GM19023 (cell line): ENCODE measurements at regions not wholly inside any gene's neighbourhood (a gene's known extent, or its start where the extent isn't known, plus 50 kb on each side); places are given as distances from the start of the nearest gene placed in this dataset.
"Not testable (repeated sequence)": the region's sequence is repeated elsewhere in the genome, so short reads cannot be mapped to it uniquely, and the experiment has no call there.

ENCODE experiments used
- ATAC-seq: cut with Tn5 transposase; IDR thresholded peaks from one replicate; pipeline ENCODE4 v1.9.1; 2021; ENCODE audit warnings: mild to moderate bottlenecking, moderate library complexity; ENCODE audit not compliant: unreplicated experiment

DNA sequence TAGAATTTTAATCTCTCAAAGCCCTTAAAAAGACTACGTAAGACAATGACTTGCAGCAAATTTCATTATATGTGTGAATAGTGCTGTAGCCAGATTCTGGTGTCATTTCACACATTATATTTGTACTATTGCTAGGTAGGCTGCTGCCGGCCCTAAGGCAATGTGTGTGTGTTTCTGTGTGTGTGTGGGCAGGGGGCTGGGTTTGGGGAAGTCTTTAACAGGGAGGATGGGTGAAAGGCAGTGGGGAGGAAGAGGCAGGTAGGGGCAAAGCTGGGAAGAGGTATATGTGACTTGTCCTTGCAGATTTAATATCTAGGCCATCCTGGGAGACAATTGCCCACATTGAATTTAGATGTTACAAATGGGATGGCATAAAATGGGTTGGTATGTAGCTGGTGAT lies 130.8 kb downstream of the MACIR start:
- ATAC-seq = no peak

DNA sequence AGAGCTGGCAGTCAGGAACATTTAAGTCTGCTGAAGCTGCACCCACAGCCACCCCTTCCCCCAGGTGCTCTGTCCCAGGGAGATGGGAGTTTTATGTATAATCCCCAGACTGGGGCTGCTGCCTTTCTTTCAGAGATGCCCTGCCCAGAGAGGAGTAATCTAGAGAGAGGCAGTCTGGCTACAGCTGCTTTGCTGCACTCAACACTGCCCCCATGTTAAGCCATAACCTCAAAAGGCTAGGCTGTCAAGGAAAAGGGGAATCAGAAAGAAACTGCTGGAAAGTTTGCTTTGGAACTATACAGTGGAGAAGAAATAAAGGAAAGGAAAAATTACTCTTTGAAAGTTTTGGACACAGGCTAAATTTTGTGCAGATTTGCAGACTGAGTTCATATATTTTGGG lies 127.2 kb downstream of the MACIR start:
- no peak for ATAC-seq

DNA sequence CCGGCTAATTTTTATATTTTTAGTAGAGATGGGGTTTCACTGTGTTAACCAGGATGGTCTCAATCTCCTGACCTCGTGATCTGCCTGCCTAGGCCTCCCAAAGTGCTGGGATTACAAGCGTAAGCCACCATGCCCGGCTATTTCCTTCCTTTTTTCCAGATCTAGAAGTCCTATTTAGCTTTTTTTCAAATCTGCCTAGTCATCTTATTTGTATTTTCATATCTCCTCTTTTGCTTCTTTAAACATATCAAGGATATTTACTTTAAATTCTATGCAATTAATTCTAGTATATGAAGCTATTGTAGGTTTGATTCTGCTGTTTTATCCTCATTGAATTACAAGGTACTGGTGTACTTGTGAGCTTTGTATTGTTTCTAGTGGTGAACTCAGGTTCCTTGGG lies 119.1 kb downstream of the MACIR start:
- ATAC-seq = not testable (repeated sequence)

DNA sequence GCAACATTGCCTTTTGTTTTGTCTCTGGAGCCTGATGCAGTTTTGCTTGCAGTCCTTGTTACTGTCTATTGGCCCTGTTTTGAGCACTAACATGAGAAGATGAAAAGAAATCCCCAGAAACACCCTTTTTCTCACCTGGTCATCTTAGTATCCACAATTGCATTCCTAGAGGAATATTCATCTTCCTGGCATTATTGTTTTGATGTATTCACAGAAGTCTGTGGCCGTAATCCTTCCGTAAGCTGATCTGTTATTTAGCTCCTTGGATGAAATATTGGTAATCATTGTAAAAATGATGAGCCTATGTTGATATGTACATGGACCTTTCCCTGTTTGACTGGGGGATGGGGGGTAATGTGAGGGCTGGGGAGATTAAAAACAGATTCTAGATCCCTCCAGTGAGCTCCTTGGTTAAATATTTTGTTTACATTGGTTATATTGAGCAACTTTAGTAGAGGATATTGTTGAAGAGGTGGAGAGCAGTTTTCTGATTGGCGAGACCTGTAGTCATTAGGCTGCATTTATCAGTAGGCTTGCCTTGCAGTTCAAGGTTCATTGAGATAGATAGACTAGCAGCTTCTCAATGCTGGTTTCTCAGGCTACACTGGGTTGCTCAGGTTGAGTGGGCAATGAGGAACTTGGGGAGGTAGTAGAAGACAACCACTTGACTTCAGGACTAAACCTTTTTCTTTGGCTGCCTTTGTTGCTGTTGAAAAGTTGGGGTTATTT lies 117.5 kb downstream of the MACIR start:
- no peak for ATAC-seq

DNA sequence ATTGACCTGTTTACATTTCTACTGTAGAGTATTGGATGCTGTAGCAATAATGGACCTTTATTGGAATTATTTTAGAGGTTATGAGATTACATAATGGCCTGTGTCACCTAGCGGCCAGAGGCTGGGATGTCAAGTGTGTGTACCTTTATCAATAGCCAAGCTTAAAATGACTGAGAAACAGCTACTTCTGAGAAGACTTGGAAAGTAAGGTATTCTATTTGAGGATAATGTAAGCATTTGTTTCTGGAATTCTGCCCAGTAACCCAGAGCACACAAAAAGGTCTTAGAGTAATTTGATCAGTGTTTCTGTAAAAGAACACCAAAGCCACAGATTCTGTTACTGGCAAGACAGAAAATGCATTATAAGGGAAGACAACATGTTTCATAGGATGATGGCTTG lies 116.8 kb downstream of the MACIR start:
- ATAC-seq = no peak

DNA sequence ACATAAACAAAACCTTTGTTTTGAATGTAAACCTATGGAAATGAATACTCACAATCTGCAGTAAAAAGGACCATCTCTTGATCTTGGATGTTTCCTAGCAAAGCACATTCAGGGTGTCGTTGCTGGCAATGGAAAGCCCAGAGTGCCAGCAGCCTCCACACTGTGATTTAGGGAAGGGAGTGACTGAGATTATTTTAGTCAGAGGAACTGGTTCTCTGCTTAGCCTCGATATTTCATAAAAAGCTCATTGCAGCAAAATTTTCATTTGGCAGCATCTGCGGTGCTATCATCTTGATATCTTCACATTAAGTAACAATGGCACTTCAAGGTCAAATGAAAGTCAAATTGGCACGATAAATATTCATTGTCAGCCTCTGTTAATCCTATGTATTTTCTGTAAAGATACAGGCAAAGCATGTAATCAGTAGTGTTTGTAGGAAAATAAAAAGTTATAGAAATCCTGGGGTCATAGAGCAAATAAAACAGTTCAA lies 116.0 kb downstream of the MACIR start:
- no peak for ATAC-seq

DNA sequence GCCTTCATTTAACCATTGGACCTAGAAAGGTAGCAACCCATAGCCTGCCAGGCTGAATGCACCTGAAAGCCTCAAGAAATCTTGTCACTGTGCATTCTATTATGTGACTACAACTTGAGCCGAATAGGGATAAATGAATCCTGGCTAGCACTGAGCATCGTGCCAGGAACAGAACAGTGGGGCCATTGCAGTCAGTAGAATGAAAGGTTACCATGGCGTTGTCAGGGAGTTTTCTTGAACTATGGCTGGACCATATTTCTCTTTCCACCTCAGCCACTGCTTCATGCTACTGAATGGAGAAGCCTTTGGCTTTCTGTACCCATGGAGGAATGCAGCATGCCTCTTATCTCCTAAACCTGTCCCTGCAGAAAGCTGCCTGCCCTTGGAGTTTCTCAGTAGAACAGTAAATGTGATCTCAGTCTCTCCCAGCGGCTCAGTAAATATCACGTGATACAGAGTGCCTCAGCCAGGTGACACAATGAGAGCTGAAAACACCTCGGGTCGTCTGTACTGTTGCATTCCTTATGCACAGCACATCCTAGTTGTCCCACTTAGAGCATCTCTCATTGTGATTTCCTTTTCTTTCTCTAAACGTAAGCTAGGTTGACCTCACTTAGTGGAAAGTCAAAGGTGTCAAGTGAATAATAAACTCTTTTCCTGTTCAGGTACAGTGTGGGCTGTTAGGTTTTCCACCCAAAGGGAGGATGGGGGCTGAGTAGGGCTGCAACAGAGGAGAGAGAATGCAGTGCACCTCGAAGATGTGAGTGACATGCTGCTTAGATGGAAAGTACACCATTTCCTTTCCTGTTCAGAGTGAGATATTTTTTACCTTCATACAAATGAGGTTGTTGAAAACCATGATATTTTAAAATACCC lies 115.3 kb downstream of the MACIR start:
- no peak for ATAC-seq

DNA sequence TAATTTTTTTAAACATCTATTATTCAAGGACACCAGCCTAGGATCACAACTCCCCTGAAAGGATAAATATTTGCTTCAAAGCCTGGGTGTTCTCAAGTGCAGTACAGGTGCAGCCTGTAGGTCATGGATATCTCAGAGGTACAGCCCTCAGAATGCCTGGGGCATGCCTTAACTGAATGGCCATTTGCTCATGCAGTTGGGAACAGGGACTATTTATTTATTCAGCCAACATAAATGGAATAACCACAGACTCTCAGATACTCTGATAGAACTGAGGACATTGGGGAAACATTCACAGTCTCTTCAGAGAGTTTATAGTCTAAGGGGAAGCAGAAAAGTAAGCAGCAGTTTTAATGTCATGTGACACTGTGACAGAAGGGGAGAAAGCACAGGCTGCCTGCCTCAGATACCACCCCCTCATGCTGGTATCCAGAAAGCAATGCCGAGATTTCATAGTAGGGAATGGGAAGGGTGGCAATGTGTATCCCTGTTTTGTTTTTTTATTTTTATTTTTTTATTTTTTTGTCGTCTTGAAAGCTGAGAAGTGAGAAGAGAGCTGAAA lies 112.6 kb downstream of the MACIR start:
- ATAC-seq = no peak

DNA sequence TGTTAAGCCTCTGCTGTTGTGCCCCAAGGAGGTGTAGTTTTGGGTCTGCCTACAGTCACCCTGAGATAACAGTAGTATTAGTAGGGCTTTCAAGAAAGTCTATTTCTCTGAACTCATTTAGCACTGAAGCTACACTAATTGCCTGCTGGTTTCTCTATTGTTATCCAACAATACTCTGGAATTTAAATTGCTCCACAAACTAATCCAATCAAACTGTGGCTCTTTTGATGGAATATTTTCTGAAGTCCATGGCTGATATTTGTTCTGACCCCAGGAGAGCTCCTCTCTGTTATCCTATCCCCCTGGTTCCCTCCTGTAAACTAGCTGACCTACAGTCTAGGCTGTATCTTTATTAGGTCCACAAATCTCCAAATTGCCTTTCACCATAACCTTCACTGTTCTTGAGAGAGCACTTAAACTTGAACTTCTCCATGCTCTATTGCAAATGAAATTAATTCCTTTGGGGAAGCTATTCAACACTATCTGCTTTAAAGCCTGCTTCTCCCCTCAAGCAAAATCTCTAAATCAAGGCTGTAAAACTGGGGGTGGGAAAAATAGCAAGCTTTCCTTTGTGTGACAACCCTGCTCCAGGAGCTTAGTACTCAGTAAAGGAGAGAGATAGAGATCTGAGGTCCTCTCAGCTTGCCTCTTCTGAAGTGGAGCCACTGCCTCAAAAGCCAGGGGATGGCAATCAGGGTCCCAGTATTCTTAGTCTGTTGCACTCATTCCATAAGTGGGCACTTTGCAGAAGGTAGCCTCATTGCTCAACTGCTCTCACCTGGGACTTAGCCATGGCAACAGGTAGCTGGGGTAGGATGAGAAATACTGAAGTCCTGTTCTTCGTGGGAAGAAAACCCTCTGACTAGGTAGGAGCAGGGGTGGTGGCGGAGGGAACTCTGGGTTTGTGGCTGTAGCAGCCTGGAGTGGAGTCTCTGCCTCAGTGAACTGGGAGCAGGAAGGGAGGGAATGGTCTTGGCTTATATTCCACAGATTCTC lies 110.9 kb downstream of the MACIR start:
- no peak for ATAC-seq

DNA sequence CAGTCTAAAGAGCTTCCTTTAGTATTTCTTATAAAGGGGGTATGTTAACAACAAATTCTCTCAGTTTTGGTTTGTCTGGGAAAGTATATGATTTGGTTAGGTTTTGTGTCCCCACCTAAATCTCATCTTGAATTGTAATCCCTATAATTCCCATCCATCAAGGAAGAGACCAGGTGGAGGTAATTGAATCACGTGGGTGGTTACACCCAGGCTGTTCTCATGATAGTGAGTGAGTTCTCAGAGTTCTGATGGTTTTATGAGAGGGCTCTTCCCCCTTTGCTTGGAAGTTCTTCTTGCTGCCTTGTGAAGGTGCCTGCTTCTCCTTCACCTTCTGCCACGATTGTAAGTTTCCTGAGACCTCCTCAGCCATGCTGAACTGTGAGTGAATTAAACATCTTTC lies 109.1 kb downstream of the MACIR start:
- no peak for ATAC-seq

DNA sequence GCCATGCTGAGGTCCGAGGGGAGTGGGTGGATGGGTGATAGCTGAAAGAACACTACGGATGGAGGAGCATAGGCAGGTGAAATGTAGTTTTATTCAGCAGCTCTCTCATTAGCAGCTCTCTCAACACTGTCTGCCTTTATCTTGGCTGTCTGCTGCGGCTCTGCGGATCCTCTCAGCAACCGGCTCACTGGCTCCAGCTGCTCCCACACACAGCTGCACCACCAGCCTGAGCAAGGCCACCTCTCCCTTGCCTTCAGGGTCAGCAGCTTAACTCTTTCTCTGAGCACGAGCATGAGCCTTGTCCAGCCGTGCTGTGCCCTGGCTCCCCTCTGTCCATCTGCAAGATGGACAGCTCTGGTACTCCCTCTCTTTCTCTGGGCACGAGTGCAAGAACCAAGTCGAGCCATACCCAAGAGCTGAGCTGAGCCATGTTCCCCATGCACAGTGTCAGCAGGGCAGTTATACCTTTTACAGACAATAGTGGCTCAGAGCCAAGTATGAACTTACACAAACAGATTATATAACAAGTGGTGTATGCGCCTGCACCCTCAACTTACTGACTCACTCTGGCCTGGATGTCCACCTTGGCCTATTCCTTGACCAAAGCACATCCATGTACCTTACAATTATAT lies 108.5 kb downstream of the MACIR start:
- no peak for ATAC-seq

DNA sequence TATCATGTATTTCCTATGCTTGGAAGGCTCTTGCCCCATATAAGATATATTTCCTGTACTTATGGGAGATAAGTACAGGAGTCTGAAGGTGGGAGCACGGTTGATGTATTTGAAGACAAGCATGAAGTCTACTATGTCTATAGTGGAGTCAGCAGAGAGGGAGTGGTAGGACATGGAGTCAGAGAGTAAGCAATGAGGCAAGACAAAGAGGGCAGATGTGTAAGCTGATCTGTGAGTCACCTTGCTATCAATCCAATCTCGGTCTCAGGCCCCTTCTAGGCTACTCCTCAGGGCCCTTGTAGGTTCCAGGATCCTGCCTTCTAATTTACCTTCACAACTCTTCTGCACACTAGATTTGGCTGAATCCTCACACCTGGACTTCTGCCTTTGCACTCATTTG lies 105.5 kb downstream of the MACIR start:
- ATAC-seq = no peak

DNA sequence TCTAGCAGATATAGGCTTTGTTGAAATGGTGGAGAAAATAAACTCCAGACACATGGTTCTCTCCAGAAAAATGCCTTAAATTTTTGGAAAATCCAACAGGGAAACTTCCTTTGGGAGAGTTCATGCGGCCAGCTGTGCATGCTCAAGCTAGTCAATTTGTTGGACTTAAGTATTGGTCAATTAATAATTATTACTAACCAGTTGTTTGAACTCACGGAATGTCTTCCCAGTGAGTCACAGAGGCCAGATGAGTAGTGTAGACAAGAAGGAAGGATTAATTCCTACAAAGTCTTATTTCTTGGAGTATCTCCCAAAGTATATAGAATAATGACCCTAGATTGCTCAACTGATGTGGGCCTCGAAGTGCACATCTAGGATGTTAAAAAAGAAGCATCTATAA lies 103.6 kb downstream of the MACIR start:
- no peak for ATAC-seq

DNA sequence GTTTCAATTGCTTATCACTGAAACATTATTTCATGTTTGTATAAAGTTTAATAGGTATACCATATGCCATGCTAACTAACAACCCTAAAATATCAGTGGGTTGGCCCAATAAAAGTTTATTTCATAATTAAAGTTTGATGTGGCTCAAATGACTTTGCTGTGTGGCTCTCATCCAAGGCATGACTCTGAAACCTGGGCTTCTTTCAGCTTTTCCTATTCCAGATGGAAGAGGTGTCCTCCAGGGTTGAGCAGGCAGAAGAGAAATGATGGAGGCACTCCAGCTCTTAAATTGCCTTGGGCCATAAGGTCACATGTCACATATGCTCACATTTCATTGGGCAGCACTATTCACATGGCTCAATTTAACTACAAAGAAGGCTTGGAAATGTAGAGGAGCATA lies 101.9 kb downstream of the MACIR start:
- no peak for ATAC-seq

DNA sequence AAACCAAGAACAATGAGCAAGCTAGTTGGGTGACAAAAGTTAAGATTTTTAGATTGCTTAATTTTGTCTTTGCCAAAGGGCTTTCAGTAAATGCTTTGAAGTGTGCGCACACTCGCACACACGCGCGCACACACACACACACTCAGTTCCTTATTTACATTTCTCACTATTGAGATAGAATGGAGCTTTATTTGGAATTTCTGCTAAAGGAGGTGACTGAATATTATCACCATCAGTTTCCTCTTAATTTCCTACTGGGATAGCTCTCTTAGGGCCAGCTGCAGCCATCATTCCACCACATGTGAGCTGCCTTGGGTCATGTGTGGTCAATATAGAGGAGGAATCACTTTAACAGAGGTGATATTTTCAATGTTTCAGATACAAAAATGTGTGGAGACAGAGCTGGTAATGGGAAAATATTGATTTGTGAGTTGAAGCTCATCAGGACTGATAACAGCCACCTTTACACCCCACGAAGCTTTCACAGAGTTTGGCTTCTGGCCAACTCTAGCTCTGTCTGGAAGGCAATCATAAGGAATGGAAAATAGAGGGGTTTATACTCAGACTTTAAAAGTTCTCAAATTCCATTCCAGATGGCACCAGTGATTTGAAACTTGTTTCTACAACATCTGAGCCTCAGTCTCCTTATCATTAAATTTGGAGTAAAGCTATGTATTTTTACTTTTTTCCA lies 99.9 kb downstream of the MACIR start:
- ATAC-seq = no peak

DNA sequence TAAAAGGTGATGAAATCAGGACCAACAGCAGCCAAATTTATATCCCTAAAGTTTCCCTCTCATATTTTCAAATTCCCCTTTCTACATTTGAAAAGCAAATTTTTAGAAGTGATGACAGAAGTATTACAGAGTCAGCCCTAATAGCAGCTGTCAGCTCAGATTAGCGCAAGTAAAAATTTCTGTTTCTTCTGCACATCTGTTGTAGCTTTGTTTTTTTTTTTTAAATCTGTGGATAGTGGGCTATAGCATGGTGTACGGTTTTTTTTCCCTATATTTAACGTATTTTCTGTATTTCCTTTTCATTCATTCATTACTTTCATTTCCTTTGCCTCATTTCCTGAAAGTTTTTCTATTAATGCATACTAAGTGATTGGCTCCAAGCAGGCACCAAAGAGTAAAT lies 99.1 kb downstream of the MACIR start:
- no peak for ATAC-seq

DNA sequence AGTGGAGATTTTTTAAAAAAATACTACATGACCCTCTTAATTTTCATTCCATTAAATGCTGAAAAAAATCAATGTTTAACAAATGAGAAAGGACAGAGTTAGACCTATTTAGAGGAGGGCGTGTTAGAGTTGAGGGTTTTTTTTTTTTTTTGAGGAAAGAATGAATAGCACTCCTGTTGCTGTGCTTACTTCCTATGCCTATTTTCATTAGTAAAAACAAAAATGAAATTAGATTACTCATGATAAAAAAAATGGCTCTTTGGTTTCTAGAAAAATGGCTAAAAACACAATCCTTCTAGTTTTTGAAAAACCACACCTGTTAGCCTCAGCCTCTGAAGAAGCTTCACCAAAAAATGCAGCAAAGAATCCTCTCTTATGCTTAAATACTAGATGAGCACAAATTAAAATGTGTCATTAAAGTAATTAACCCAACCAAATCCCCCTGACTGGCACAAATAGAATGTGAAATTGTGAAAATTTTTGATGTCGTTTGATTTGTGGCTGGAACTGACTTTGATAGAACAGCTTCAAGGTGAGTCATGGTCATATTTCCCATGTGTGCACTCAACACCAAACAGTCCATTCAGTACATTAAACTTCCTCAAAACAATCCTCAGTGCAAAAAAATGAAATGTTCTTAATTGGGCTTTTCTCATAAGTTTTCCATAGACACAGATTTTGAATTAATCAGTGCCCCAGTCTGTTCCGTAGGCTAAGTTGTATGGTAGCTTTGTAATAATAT lies 98.0 kb downstream of the MACIR start:
- no peak for ATAC-seq

DNA sequence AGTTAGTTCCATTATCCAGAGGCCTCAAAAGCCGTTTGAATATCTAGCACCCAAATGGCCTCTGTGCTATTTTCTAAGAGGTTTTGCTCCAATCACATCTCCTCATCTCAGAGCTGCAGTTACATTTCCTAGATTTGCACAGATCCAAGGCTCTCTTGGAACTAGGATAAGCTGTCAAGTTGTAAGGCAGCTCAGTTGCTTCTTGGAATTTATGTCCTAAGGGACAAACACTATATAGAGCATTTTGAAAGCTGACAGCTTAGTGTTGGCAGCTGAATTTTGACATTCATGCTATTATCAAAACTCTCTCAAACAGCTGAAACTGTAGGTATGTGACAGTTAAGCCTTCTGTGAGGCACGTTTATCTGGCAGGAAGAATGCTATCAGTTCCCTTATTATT lies 97.0 kb downstream of the MACIR start:
- no peak for ATAC-seq

DNA sequence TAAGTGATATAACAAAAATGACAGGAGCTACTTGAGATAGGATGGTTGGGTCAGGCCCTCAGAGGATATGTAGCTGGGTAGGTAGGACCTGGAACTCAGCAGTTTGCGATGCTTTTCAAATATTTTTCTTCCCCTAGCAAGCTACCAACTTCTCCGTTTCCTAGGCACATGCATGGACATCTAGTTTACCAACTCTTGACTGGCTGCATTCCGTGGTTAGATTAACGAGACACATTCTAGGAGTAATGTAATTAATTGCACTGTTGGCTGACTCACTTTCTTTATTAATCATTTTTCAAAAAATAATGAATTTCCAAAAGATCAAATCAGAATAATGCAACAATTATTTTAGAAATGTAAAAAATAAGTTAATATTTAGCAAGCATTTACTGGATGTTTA lies 95.9 kb downstream of the MACIR start:
- no peak for ATAC-seq
